ENCODE measurements at regions not wholly inside any gene's neighbourhood (a gene's known extent, or its start where the extent isn't known, plus 50 kb on each side); places are given as distances from the start of the nearest gene placed in this dataset.

DNA sequence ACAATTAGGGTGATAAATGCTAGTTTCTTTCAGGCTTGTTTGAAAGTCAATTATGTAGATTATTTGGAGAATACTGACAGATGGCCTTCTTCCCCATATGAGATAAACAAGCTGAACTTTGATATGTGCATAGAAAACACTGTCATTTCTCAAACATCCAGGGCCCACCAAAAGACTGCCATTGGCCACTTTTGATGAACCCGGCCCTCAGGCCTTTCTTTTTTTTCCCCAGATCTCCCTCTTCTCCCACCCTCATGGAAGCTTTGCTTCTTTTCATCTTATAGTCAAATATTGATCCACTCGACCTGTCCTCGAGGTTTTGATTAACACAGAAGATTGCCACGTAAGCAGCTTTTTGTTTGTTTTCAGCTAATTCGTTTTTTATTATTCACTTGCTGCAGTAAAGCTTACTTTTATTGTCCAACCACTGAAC, 377.4 kb downstream of the SMARCA1 start:
- 36 to 45% (median 39%) methylated on average over 5 of the region's 5 CpGs for WGBS, 3 donors
- no peak for FAIRE-seq

GRCh38 chrX:129145385-129145784, 377.9 kb downstream of the SMARCA1 start:
- DNase-seq: no peak
- FAIRE-seq: no peak
- Histone ChIP-seq H3K27me3 (ENCODE audit: control insufficient read depth in 3 of 3, insufficient read depth in 3 of 3, low read length in 3 of 3) (no peaks in the 10 kb centered on the region), H3K4me1 (ENCODE audit: control insufficient read depth in 3 of 3, insufficient read depth in 2 of 3, low read depth in 1 of 3, low read length in 2 of 3) (no peaks in the 10 kb centered on the region), H3K27ac (ENCODE audit: low read depth in 1 of 3, low read length in 2 of 3) (no peak overlapping the region), H3K36me3 (ENCODE audit: control insufficient read depth in 3 of 3, insufficient read depth in 2 of 3, low read depth in 1 of 3, low read length in 3 of 3) (no peaks in the 10 kb centered on the region), H3K4me3 (ENCODE audit: low read depth in 1 of 3, low read length in 3 of 3) (no peak overlapping the region), H3K9me3 (ENCODE audit: control insufficient read depth in 2 of 2, insufficient read depth in 1 of 2, low read depth in 1 of 2, low read length in 1 of 2) (no peaks in the 10 kb centered on the region)
- 60 to 86% (median 69%) methylated on average over 2 of the region's 2 CpGs for WGBS, 3 donors

More for the DNA sequence above, 377.4 kb downstream of the SMARCA1 start:
- H3K27ac ChIP-seq (ENCODE audit: low read depth in 1 of 3, low read length in 2 of 3): no peak overlapping the region
- no peak overlapping the region for H3K4me3 ChIP-seq (ENCODE audit: low read depth in 1 of 3, low read length in 3 of 3)
- H3K36me3 ChIP-seq (ENCODE audit: control insufficient read depth in 3 of 3, insufficient read depth in 2 of 3, low read depth in 1 of 3, low read length in 3 of 3): no peaks in the 10 kb centered on the region
- H3K27me3 ChIP-seq (ENCODE audit: control insufficient read depth in 3 of 3, insufficient read depth in 3 of 3, low read length in 3 of 3): no peaks in the 10 kb centered on the region
- no peaks in the 10 kb centered on the region for H3K9me3 ChIP-seq (ENCODE audit: control insufficient read depth in 2 of 2, insufficient read depth in 1 of 2, low read depth in 1 of 2, low read length in 1 of 2)
- no peaks in the 10 kb centered on the region for H3K4me1 ChIP-seq (ENCODE audit: control insufficient read depth in 3 of 3, insufficient read depth in 2 of 3, low read depth in 1 of 3, low read length in 2 of 3)
- DNase-seq: no peak

DNA sequence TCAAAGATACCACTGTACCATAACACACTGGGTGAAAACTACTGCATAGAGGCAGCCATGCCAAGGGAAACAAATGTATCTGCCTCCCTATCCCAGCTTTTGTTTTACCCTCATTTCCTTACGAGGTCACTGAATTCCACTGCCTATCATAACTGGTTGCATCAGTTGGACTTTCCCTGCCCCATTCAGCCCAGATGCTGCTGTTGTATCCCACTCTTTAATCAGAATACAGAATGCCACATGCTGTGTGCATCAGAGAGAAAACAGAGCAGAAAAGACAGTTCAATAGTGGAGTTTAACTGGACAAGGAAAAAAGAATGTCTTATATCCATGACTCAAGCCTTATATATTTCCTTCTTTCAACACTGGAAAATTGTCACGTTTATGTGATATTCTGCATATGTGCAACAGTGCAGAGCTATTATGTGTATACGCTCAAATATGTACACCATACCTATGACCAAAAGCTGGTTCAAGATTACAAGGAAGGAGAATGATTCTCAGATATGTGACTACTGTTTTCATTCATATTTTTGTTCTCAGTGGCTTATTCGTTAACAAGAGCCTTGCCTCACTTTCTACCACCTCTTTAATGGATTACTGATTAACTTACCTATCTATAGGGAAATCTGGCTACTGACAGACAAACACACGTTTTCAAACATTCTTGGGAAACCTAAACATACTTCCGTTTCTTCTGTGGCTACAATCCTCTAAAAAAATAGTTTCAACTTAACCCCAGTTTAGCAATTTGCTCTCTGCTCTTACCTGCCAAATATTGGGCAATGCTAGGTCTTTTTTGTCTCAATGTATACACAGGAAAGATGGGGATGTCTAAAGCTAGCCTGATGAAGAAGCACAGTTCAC, 378.9 kb downstream of the SMARCA1 start:
- 20 to 44% (median 27%) methylated on average over 6 of the region's 6 CpGs for WGBS, 3 donors
- no peaks in the 10 kb centered on the region for H3K36me3 ChIP-seq (ENCODE audit: control insufficient read depth in 3 of 3, insufficient read depth in 2 of 3, low read depth in 1 of 3, low read length in 3 of 3)
- H3K9me3 ChIP-seq (ENCODE audit: control insufficient read depth in 2 of 2, insufficient read depth in 1 of 2, low read depth in 1 of 2, low read length in 1 of 2): no peaks in the 10 kb centered on the region
- H3K27ac ChIP-seq (ENCODE audit: low read depth in 1 of 3, low read length in 2 of 3): no peak overlapping the region
- peak in 1 of 2 donors; percentile 2 for DNase-seq
- no peaks in the 10 kb centered on the region for H3K27me3 ChIP-seq (ENCODE audit: control insufficient read depth in 3 of 3, insufficient read depth in 3 of 3, low read length in 3 of 3)
- H3K4me1 ChIP-seq (ENCODE audit: control insufficient read depth in 3 of 3, insufficient read depth in 2 of 3, low read depth in 1 of 3, low read length in 2 of 3): no peaks in the 10 kb centered on the region
- FAIRE-seq: no peak
- H3K4me3 ChIP-seq (ENCODE audit: low read depth in 1 of 3, low read length in 3 of 3): no peak overlapping the region

DNA sequence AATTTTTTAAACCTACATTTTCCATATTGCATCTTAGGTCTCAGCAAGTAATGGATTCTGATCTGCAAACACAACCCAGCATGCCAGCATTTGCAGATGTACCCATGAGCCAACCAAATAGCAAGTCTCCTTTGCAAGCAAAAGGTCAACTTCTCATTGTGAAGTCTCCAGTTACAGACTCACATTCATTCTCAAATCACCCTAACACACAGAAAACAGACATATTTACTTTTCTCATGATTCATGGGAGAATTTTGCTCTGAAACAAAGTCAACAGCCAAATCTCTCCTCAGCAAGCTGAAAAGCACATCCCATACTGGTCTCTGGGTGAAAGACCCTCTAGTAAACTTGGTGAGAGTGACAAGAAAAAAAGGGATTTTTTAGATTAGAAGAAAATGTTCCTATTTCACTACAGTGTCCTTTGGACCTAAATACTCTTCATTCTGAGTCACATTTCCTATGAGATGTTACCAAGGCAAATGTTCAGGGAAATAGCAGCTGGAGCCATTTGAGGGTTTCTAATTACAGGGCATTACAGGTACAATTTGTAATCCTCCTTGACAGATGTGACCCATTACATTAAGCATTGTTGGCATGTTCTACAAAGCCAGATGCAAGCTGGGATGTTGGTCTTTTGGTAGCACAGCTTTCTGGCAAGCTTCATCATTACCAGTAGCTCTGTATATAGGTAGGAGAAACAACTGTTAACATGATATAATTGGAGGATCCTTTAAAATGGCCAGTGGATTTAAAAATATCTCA, 383.3 kb downstream of the SMARCA1 start:
- Histone ChIP-seq H3K4me1 (ENCODE audit: control insufficient read depth in 3 of 3, insufficient read depth in 2 of 3, low read depth in 1 of 3, low read length in 2 of 3) (no peaks in the 10 kb centered on the region), H3K9me3 (ENCODE audit: control insufficient read depth in 2 of 2, insufficient read depth in 1 of 2, low read depth in 1 of 2, low read length in 1 of 2) (no peaks in the 10 kb centered on the region), H3K27me3 (ENCODE audit: control insufficient read depth in 3 of 3, insufficient read depth in 3 of 3, low read length in 3 of 3) (no peaks in the 10 kb centered on the region), H3K4me3 (ENCODE audit: low read depth in 1 of 3, low read length in 3 of 3) (no peak overlapping the region), H3K36me3 (ENCODE audit: control insufficient read depth in 3 of 3, insufficient read depth in 2 of 3, low read depth in 1 of 3, low read length in 3 of 3) (no peaks in the 10 kb centered on the region), H3K27ac (ENCODE audit: low read depth in 1 of 3, low read length in 2 of 3) (no peak overlapping the region)
- no peak for DNase-seq
- FAIRE-seq: no peak

- FAIRE-seq: no peak
- no peaks in the 10 kb centered on the region for H3K36me3 ChIP-seq (ENCODE audit: control insufficient read depth in 3 of 3, insufficient read depth in 2 of 3, low read depth in 1 of 3, low read length in 3 of 3)
Measured at GRCh38 chrX:129125122-129125914, 398.0 kb downstream of the SMARCA1 start.

DNA sequence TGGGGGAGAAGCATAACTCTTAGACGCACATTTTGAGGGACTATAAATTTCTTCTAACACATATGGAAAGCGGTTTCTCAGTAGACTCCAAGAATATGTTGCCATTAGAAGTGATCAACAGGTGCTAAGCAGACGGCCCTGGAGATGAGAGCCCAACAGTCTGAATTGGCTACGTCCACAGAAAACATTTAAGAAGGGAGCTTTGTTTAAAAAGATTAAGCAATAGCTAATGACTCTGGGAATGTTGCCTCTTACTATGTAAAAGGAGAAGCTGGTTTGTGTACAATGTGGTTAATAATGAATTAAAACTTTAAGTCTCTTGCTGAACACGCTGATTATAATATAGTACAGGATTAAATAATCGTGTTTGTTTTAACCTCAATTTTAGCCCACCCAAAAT, 399.5 kb downstream of the SMARCA1 start:
- 23 to 49% (median 41%) methylated on average over 6 of the region's 6 CpGs for WGBS, 3 donors
- DNase-seq (peak in 1 of 2 donors; percentile 1), FAIRE-seq (no peak)
- Histone ChIP-seq H3K4me1 (ENCODE audit: control insufficient read depth in 3 of 3, insufficient read depth in 2 of 3, low read depth in 1 of 3, low read length in 2 of 3) (no peaks in the 10 kb centered on the region), H3K4me3 (ENCODE audit: low read depth in 1 of 3, low read length in 3 of 3) (no peak overlapping the region), H3K27ac (ENCODE audit: low read depth in 1 of 3, low read length in 2 of 3) (no peak overlapping the region), H3K9me3 (ENCODE audit: control insufficient read depth in 2 of 2, insufficient read depth in 1 of 2, low read depth in 1 of 2, low read length in 1 of 2) (no peaks in the 10 kb centered on the region), H3K27me3 (ENCODE audit: control insufficient read depth in 3 of 3, insufficient read depth in 3 of 3, low read length in 3 of 3) (no peaks in the 10 kb centered on the region), H3K36me3 (ENCODE audit: control insufficient read depth in 3 of 3, insufficient read depth in 2 of 3, low read depth in 1 of 3, low read length in 3 of 3) (no peaks in the 10 kb centered on the region)

More at GRCh38 chrX:129125122-129125914, 398.0 kb downstream of the SMARCA1 start:
- no peak for DNase-seq
- H3K27ac ChIP-seq (ENCODE audit: low read depth in 1 of 3, low read length in 2 of 3): no peak overlapping the region
- H3K27me3 ChIP-seq (ENCODE audit: control insufficient read depth in 3 of 3, insufficient read depth in 3 of 3, low read length in 3 of 3): no peaks in the 10 kb centered on the region
- H3K9me3 ChIP-seq (ENCODE audit: control insufficient read depth in 2 of 2, insufficient read depth in 1 of 2, low read depth in 1 of 2, low read length in 1 of 2): no peaks in the 10 kb centered on the region
- WGBS, 3 donors: 71 to 81% (median 74%) methylated on average over 6 of the region's 6 CpGs
- H3K4me3 ChIP-seq (ENCODE audit: low read depth in 1 of 3, low read length in 3 of 3): no peak overlapping the region
- no peaks in the 10 kb centered on the region for H3K4me1 ChIP-seq (ENCODE audit: control insufficient read depth in 3 of 3, insufficient read depth in 2 of 3, low read depth in 1 of 3, low read length in 2 of 3)

DNA sequence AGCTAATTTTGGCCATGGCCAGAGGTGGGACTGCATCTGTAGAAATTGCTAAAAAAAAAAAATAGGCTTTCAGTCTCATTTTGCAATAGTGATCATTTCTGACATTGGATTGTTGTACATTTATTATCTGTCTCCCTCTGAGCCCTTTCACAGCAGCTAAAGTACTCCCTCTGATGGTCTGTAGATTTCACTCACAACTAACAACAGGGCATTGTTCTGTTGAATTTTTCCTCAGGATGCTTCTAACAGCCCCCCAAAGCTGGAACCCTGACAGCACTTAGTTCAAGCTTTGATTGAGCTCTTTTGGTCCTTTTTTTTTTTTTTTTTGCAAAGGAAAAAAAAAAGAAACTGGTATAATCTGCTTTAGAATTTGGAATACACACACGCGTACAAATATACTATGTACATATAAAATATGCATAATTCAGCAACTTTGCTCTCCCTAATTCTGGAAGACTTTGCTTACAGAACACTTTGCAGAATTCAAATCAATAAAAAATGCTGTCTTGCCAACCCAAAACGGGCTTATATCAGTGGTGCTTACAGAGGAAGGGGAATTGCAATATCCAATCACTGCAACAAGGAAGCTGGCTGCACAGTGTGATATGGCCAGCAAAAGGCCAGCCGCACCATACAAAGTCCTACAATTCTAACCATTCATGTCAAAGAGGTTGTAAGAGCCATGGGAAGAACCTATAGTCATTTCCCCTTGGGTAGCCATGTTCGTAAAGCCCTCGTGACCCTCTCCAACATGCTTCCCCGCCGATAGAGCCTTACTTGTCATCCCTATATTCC, 406.4 kb downstream of the SMARCA1 start:
- 73 to 80% (median 78%) methylated on average over 8 of the region's 8 CpGs for WGBS, 3 donors
- no peak for DNase-seq

More for the DNA sequence above, 406.4 kb downstream of the SMARCA1 start:
- Histone ChIP-seq H3K9me3 (ENCODE audit: control insufficient read depth in 2 of 2, insufficient read depth in 1 of 2, low read depth in 1 of 2, low read length in 1 of 2) (no peaks in the 10 kb centered on the region), H3K36me3 (ENCODE audit: control insufficient read depth in 3 of 3, insufficient read depth in 2 of 3, low read depth in 1 of 3, low read length in 3 of 3) (no peaks in the 10 kb centered on the region), H3K4me1 (ENCODE audit: control insufficient read depth in 3 of 3, insufficient read depth in 2 of 3, low read depth in 1 of 3, low read length in 2 of 3) (no peaks in the 10 kb centered on the region), H3K4me3 (ENCODE audit: low read depth in 1 of 3, low read length in 3 of 3) (no peak overlapping the region), H3K27me3 (ENCODE audit: control insufficient read depth in 3 of 3, insufficient read depth in 3 of 3, low read length in 3 of 3) (no peaks in the 10 kb centered on the region), H3K27ac (ENCODE audit: low read depth in 1 of 3, low read length in 2 of 3) (no peak overlapping the region)
- no peak for FAIRE-seq

Data from small intestine (tissue), 7 donors.